K562 (cell line): ENCODE measurements at regions not wholly inside any gene's neighbourhood (a gene's known extent, or its start where the extent isn't known, plus 50 kb on each side); places are given as distances from the start of the nearest gene placed in this dataset.

Source experiments
- DLX4 ChIP-seq: fragments of 250-450 bp; sonication (Bioruptor Pico); IDR thresholded peaks from 2 replicates; pipeline ENCODE4 v1.6.1; 2021; ENCODE audit warnings: mild to moderate bottlenecking
- ELF2 ChIP-seq: fragments of 250-450 bp; sonication (Bioruptor Pico); IDR thresholded peaks from 2 replicates; pipeline ENCODE4 v1.5.0; 2021; ENCODE audit warnings: mild to moderate bottlenecking
- NRF1 ChIP-seq, 2 experiments: fragments of 450-650 bp; IDR thresholded peaks in 1 of 2; conservative IDR thresholded peaks in 1 of 2; 2 replicates each; pipeline ENCODE4 v1.6.1; 2014; ENCODE audit warnings: mild to moderate bottlenecking in 2 of 2
- SMARCA5 ChIP-seq: fragments of 450-650 bp; IDR thresholded peaks from 2 replicates; pipeline ENCODE4 v1.6.1; 2016
- ZNF146 ChIP-seq: IDR thresholded peaks from one replicate; pipeline ENCODE4 v1.6.1; 2018; ENCODE audit warnings: missing compliant biosample characterization; ENCODE audit not compliant: unreplicated experiment
- ZNF212 ChIP-seq: fragments of 450-650 bp; formaldehyde crosslinking; IDR thresholded peaks from 2 replicates; pipeline ENCODE4 v1.4.0; 2020; ENCODE audit warnings: mild to moderate bottlenecking
- ZNF407 ChIP-seq: fragments of 450-650 bp; IDR thresholded peaks from 2 replicates; pipeline ENCODE4 v1.6.1; 2016; ENCODE audit warnings: low read depth
- ZNF512 ChIP-seq: IDR thresholded peaks from 2 replicates; pipeline ENCODE4 v1.6.1; 2016; ENCODE audit warnings: missing genetic modification characterization, missing compliant biosample characterization
- ZNF589 ChIP-seq: fragments of 200-800 bp; sonication (Bioruptor generic); IDR thresholded peaks from 2 replicates; pipeline ENCODE4 v1.6.1; 2016; ENCODE audit warnings: low read depth, missing genetic modification characterization, missing compliant biosample characterization

- TF ChIP-seq ZNF407 (no peak), ELF2 (CRISPR knock-in tag) (no peak), ZNF146 (CRISPR knock-in tag) (no peak), ZNF512 (no peak), ZNF212 (CRISPR knock-in tag) (no peak), SMARCA5 (no peak), NRF1 (conservative IDR thresholded peaks at IDR 0.05 in 1 of 2, IDR thresholded peaks at IDR 0.05 in 1 of 2) (no peak), DLX4 (CRISPR knock-in tag) (no peak), ZNF589 (CRISPR knock-in tag) (no peak)
Observed at GRCh38 chr9:119596703-119597102, 227.5 kb upstream of the BRINP1 start (continued).
